ENCODE measurements at regions not wholly inside any gene's neighbourhood (a gene's known extent, or its start where the extent isn't known, plus 50 kb on each side); places are given as distances from the start of the nearest gene placed in this dataset.
"Not testable (repeated sequence)": the region's sequence is repeated elsewhere in the genome, so short reads cannot be mapped to it uniquely, and the experiment has no call there.

DNA sequence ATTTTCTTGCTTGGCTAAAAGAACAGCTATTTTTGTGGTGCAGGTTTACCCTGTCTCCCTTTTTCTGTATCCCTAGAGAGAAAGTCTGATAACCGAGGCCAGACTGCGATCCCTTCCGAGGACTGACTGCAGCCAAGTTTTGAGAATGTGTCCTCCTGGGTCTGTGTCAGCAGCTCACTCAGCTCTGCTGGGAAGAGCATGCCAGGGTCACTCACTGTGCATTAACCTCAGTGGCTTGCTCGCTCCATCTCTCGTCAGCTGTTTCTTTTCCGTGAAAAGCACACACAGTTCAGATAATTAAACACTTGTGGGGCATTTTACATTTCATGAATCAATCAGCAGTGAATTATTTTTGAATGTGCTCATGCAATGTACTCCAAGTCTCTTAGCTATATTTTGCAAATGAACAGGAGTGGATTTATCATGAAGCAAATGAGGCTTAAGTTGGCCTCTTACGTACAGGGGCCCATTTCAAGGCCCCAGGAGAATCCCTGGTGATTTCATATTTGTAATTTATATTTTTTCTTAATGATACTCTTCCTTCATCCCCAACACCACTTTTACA, 252.1 kb downstream of the SMARCA2 start:
- Histone ChIP-seq H3K4me3 (no peak overlapping the region), H3K9me3 (no peaks in the 10 kb centered on the region), H3K36me3 (no peaks in the 10 kb centered on the region), H3K27ac (no peak overlapping the region), H3K4me1 (peaks cover 0 to 3% of the 10 kb centered on the region in 2 donors), H3K27me3 (no peaks in the 10 kb centered on the region)
- ATAC-seq (peak in 1 of 2 donors; percentile 70), DNase-seq (no peak)
- in situ Hi-C loops (cut with MboI; ENCODE audit: low sequenced_read_pairs in 4 of 4) = no loop called here
- no peak for TF ChIP-seq POLR2A (IDR thresholded peaks at IDR 0.05)
- intact Hi-C loops (cut with DNase I; ENCODE audit: low total_unique reads) = no loop called here

DNA sequence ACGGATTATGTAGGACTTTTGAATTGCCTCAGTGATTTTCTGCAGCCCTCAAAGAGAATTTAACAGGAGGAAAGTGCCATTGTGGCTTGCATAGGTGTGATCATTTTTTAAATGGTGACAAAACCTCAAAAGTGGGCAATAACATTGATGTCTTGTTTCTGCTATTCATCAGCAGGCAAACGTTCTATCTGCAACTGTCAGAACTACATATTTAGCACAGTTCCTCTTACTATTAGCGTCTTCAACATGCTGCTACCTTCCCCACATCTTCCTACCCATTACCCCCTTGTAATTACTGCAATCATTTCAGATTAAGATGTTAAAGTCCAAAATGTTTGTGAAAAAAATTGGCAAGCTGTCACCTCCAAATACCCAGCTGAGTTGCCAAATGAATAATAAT, 254.6 kb downstream of the SMARCA2 start:
- Histone ChIP-seq H3K9me3 (no peaks in the 10 kb centered on the region), H3K27ac (no peak overlapping the region), H3K4me3 (no peak overlapping the region), H3K4me1 (peaks cover 0 to 3% of the 10 kb centered on the region in 2 donors), H3K36me3 (no peaks in the 10 kb centered on the region), H3K27me3 (no peaks in the 10 kb centered on the region)
- no peak for DNase-seq
- no peak for ATAC-seq
- in situ Hi-C loops (cut with MboI; ENCODE audit: low sequenced_read_pairs in 4 of 4) (no loop called here), intact Hi-C loops (cut with DNase I; ENCODE audit: low total_unique reads) (no loop called here)
- TF ChIP-seq, protein P1, sequence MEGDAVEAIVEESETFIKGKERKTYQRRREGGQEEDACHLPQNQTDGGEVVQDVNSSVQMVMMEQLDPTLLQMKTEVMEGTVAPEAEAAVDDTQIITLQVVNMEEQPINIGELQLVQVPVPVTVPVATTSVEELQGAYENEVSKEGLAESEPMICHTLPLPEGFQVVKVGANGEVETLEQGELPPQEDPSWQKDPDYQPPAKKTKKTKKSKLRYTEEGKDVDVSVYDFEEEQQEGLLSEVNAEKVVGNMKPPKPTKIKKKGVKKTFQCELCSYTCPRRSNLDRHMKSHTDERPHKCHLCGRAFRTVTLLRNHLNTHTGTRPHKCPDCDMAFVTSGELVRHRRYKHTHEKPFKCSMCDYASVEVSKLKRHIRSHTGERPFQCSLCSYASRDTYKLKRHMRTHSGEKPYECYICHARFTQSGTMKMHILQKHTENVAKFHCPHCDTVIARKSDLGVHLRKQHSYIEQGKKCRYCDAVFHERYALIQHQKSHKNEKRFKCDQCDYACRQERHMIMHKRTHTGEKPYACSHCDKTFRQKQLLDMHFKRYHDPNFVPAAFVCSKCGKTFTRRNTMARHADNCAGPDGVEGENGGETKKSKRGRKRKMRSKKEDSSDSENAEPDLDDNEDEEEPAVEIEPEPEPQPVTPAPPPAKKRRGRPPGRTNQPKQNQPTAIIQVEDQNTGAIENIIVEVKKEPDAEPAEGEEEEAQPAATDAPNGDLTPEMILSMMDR (IDR thresholded peaks at IDR 0.05 in 4 of 5, conservative IDR thresholded peaks at IDR 0.05 in 1 of 5) = no peak
- TF ChIP-seq POLR2A (IDR thresholded peaks at IDR 0.05) = no peak

DNA sequence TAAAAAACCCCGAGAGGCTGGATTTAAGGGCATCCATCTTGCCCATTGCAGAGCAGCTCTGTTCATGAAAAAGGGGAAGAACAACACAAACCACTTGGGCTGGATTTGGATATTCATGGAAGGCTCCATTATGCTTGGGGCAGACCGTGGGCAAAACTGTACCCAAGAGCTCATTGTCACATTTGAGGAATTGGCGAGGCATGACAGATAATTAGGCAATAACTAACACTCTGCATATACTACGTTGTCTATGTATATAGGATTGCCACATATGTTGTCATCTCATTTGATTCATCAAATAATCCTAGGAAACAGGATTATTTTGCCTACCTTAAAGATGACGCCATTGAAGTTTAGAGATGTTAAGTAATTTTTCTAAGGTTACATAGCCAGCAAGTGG, 255.4 kb downstream of the SMARCA2 start:
- H3K36me3 ChIP-seq = no peaks in the 10 kb centered on the region
- no peaks in the 10 kb centered on the region for H3K27me3 ChIP-seq
- H3K9me3 ChIP-seq = no peaks in the 10 kb centered on the region
- DNase-seq (no peak), ATAC-seq (no peak)
- TF ChIP-seq POLR2A (IDR thresholded peaks at IDR 0.05) = no peak
- TF ChIP-seq, protein P1 (IDR thresholded peaks at IDR 0.05 in 4 of 5, conservative IDR thresholded peaks at IDR 0.05 in 1 of 5) = no peak
- H3K4me3 ChIP-seq = no peak overlapping the region
- in situ Hi-C loops (cut with MboI; ENCODE audit: low sequenced_read_pairs in 4 of 4) (no loop called here), intact Hi-C loops (cut with DNase I; ENCODE audit: low total_unique reads) (no loop called here)
- H3K27ac ChIP-seq = no peak overlapping the region
- H3K4me1 ChIP-seq = peaks cover 0 to 3% of the 10 kb centered on the region in 2 donors

DNA sequence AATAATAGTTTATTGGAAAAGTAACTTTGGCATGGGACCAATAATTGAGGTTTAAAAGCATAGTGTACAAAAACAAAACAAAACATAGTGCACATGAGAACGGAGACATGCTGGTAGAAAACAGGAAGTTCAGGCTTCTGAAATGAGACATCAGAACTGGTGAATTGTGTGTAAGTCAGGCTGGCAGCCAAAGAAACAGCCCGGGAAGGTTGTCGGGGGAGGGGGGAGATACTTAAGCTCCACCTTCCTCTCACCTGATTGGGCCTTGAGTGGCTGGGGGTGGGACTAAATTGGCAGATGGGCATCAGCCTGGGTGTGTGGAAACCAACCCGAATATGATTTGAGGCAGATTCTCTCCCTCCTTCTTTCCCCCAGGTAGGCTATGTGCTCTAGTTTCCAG, 256.3 kb downstream of the SMARCA2 start:
- no peak for TF ChIP-seq POLR2A (IDR thresholded peaks at IDR 0.05)
- intact Hi-C loops (cut with DNase I; ENCODE audit: low total_unique reads) = no loop called here
- no peaks in the 10 kb centered on the region for H3K9me3 ChIP-seq
- no peak overlapping the region for H3K4me3 ChIP-seq
- peaks cover 0 to 3% of the 10 kb centered on the region in 2 donors for H3K4me1 ChIP-seq
- no peaks in the 10 kb centered on the region for H3K36me3 ChIP-seq
- DNase-seq = peak in 1 of 2 donors; percentile 31
- no peak for ATAC-seq
- H3K27ac ChIP-seq = no peak overlapping the region
- H3K27me3 ChIP-seq = no peaks in the 10 kb centered on the region
- in situ Hi-C loops (cut with MboI; ENCODE audit: low sequenced_read_pairs in 4 of 4) = no loop called here

DNA sequence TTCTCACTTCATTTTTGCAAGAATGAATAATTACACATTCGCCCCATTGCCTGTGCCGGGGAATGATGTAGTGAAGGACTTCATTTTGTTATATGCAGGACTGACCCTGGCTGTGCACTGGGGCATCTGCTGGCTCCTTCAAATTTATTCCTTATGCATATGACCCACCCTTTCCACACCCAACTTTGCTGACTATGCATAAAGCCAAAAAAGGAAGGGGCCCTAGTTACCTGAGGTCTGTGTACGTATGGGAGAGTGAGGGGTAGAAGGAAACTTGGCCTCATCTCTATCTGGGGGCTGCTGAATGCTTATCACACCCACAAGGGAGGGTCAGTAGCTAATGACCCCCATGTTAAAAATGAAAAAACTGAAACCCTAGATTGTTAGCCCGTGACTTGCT, 259.6 kb downstream of the SMARCA2 start:
- no peak for ATAC-seq
- DNase-seq = no peak
- Histone ChIP-seq H3K9me3 (no peaks in the 10 kb centered on the region), H3K4me3 (no peak overlapping the region), H3K27me3 (no peaks in the 10 kb centered on the region), H3K4me1 (no peaks in the 10 kb centered on the region), H3K36me3 (no peaks in the 10 kb centered on the region), H3K27ac (no peak overlapping the region)
- intact Hi-C loops (cut with DNase I; ENCODE audit: low total_unique reads) (no loop called here), in situ Hi-C loops (cut with MboI; ENCODE audit: low sequenced_read_pairs in 4 of 4) (no loop called here)
- no peak for TF ChIP-seq POLR2A (IDR thresholded peaks at IDR 0.05)
- TF ChIP-seq, protein P1 (IDR thresholded peaks at IDR 0.05 in 4 of 5, conservative IDR thresholded peaks at IDR 0.05 in 1 of 5) = no peak

DNA sequence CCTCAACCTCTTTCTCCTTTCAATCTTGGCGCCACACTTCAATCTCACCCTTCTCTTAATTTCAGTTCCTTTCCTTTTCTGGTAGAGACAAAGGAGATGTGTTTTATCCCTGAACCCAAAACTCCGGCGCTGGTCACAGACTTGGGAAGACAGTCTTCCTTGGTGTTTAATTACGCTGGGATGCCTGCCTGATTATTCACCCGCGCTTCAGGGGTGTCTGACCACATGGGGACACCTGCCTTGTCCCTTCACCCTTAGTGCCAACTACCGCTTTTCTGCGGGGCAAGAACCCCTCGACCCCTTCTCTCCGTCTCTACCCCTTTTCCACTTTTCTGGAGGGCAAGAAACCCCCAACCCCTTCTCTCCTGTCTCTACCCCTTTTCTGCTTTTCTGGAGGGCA, 261.1 kb downstream of the SMARCA2 start:
- Histone ChIP-seq H3K36me3 (no peaks in the 10 kb centered on the region), H3K4me3 (no peak overlapping the region), H3K4me1 (no peaks in the 10 kb centered on the region), H3K27ac (no peak overlapping the region), H3K27me3 (no peaks in the 10 kb centered on the region), H3K9me3 (no peaks in the 10 kb centered on the region)
- in situ Hi-C loops (cut with MboI; ENCODE audit: low sequenced_read_pairs in 4 of 4) = no loop called here
- intact Hi-C loops (cut with DNase I; ENCODE audit: low total_unique reads) = no loop called here
- no peak for TF ChIP-seq POLR2A (IDR thresholded peaks at IDR 0.05)
- TF ChIP-seq, protein P1 (IDR thresholded peaks at IDR 0.05 in 4 of 5, conservative IDR thresholded peaks at IDR 0.05 in 1 of 5) = no peak
- ATAC-seq (no peak), DNase-seq (no peak)

DNA sequence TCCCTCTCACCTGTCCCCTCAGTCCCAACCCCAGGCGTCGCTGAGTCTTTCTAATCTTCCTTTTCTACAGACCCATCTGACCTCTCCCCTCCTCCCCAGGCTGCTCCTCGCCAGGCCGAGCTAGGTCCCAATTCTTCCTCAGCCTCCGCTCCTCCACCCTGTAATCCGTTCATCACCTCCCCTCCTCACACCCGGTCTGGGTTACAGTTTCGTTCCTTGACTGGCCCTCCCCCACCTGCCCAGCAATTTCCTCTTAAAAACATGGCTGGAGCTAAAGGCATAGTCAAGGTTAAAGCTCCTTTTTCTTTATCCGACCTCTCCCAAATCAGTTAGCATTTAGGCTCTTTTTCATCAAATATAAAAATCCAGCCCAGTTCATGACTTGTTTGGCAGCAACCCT, 262.0 kb downstream of the SMARCA2 start:
- H3K4me1 ChIP-seq; in situ Hi-C loops (cut with MboI; ENCODE audit: low sequenced_read_pairs in 4 of 4); H3K27ac ChIP-seq; ATAC-seq; H3K27me3 ChIP-seq; H3K9me3 ChIP-seq; H3K36me3 ChIP-seq; H3K4me3 ChIP-seq; DNase-seq; intact Hi-C loops (cut with DNase I; ENCODE audit: low total_unique reads): not testable (repeated sequence)

DNA sequence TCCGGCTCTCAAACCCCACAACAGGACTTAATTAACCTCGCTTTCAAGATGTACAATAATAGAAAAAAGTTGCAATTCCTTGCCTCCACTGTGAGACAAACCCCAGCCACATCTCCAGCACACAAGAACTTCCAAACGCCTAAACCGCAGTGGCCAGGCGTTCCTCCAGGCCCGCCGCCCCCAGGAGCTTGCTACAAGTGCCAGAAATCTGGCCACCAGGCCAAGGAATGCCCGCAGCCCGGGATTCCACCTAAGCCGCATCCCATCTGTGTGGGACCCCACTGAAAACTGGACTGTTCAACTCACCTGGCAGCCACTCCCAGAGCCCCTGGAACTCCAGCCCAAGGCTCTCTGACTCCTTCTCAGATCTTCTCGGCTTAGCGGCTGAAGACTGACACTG, 262.5 kb downstream of the SMARCA2 start:
- H3K27me3 ChIP-seq; H3K4me1 ChIP-seq; in situ Hi-C loops (cut with MboI; ENCODE audit: low sequenced_read_pairs in 4 of 4); DNase-seq; ATAC-seq; H3K4me3 ChIP-seq; intact Hi-C loops (cut with DNase I; ENCODE audit: low total_unique reads); H3K9me3 ChIP-seq; H3K27ac ChIP-seq; H3K36me3 ChIP-seq: not testable (repeated sequence)

All from gastrocnemius medialis (tissue), 4 donors.